Neuron (in vitro differentiated cells): ENCODE measurements at regions not wholly inside any gene's neighbourhood (a gene's known extent, or its start where the extent isn't known, plus 50 kb on each side); places are given as distances from the start of the nearest gene placed in this dataset.

Source experiments
- H2AFZ ChIP-seq: one replicate; pipeline ENCODE4 v1.6.1; 2013; ENCODE audit warnings: low read depth, mild to moderate bottlenecking, inconsistent platforms, low read length, moderate library complexity
- H3K27me3 ChIP-seq: one replicate; pipeline ENCODE4 v1.6.1; 2013; ENCODE audit warnings: low read length; ENCODE audit not compliant: insufficient read depth
- H3K36me3 ChIP-seq: one replicate; pipeline ENCODE4 v1.6.1; 2013; ENCODE audit warnings: low read length; ENCODE audit not compliant: insufficient read depth
- H3K4me1 ChIP-seq: one replicate; pipeline ENCODE4 v1.6.1; 2013; ENCODE audit warnings: low read length; ENCODE audit not compliant: insufficient read depth
- H3K4me3 ChIP-seq: 2 replicates; pipeline ENCODE4 v1.5.1; 2013; ENCODE audit warnings: mild to moderate bottlenecking, low read length, moderate library complexity
- H3K9me3 ChIP-seq: one replicate; pipeline ENCODE4 v1.6.1; 2013; ENCODE audit warnings: low read length

DNA sequence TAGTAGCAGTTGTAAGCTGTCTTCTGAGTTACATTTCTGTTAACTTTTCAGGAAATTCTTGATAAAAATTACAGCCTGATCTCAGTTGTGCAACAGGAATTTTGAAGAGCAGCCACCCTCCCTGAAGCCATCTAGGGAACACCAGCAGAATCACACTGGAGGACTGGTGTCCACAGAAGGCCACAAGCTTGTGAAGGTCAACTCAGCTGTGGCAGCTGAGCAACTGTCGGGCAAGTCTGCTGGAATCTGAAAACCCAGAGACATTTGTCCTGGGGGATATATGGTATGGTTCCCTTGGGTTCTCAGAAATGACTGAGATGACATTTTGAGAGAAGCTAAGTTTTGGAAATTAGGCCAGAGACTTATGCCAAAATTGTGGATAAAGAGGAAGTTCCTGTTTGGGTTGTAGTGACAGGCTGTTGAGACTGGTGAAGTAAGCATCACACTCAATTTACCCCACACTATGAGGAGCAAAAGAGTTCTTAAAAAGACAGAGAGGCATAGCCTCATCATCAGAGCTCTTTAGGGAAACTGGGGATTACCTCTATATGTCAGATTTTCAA, 78.1 kb upstream of the TNIP3 start:
- Histone ChIP-seq H3K27me3 (no peaks in the 10 kb centered on the region), H2AFZ (no peak overlapping the region), H3K4me1 (no peaks in the 10 kb centered on the region), H3K9me3 (no peaks in the 10 kb centered on the region), H3K36me3 (no peaks in the 10 kb centered on the region), H3K4me3 (no peak overlapping the region)

DNA sequence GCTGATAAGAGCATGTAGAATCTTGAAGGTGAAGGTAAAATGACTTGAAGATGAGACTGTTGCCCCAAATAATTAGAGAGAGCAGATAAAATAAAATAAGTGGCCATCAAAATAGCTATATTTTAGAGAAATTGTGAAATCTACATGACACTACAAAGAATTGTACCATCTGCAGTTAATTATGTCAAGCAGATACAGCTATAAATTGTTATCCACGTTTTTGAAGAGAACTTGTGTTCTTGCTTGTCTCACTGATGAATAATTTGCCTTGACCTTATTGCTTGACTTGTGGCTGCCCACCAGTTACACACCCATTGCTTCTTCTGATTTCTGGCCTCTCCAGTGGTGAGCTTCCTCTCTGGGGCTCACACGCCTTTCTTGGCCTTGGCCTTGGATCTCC, 75.8 kb upstream of the TNIP3 start:
- no peaks in the 10 kb centered on the region for H3K4me1 ChIP-seq
- no peak overlapping the region for H3K4me3 ChIP-seq
- no peaks in the 10 kb centered on the region for H3K9me3 ChIP-seq
- H3K27me3 ChIP-seq: no peaks in the 10 kb centered on the region
- no peak overlapping the region for H2AFZ ChIP-seq
- H3K36me3 ChIP-seq: no peaks in the 10 kb centered on the region

DNA sequence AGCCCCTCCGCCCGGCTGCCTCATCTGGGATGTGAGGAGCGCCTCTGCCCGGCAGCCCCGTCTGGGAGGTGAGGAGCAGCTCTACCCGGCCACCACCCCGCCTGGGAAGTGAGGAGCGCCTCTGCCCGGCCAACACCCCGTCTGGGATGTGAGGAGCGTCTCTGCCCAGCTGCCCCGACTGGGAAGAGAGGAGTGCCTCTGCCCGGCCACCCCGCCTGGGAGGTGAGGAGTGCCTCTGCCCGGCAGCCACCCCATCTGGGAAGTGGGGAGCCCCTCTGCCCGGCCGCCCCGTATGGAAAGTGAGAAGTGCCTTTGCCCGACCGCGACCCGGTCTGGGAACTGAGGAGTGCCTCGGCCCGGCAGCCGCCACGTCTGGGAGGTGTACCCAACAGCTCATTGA, 74.3 kb upstream of the TNIP3 start:
- Histone ChIP-seq H3K27me3 (no peaks in the 10 kb centered on the region), H3K4me1 (no peaks in the 10 kb centered on the region), H3K4me3 (no peak overlapping the region)

DNA sequence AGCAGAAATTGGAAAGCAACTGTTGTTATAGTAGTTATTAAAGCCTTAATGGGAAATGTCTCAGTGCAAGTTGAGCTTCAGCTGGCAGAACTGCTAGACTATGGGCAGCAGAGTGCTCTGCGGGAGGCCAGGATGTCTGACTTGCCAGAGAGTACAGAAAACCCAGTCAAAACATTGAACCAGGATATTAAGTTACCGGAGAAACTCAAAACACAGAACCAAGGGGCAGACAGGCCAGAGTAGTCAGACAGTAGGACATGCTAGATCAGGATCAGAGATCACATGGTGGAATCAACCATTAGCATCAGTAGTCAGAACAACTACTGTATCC, 72.9 kb upstream of the TNIP3 start:
- H3K4me3 ChIP-seq: no peak overlapping the region
- no peaks in the 10 kb centered on the region for H3K27me3 ChIP-seq
- no peak overlapping the region for H2AFZ ChIP-seq
- H3K9me3 ChIP-seq: no peaks in the 10 kb centered on the region
- H3K36me3 ChIP-seq: no peaks in the 10 kb centered on the region
- no peaks in the 10 kb centered on the region for H3K4me1 ChIP-seq

More for the DNA sequence above, 74.3 kb upstream of the TNIP3 start:
- Histone ChIP-seq H3K9me3 (no peaks in the 10 kb centered on the region), H3K36me3 (no peaks in the 10 kb centered on the region), H2AFZ (no peak overlapping the region)

DNA sequence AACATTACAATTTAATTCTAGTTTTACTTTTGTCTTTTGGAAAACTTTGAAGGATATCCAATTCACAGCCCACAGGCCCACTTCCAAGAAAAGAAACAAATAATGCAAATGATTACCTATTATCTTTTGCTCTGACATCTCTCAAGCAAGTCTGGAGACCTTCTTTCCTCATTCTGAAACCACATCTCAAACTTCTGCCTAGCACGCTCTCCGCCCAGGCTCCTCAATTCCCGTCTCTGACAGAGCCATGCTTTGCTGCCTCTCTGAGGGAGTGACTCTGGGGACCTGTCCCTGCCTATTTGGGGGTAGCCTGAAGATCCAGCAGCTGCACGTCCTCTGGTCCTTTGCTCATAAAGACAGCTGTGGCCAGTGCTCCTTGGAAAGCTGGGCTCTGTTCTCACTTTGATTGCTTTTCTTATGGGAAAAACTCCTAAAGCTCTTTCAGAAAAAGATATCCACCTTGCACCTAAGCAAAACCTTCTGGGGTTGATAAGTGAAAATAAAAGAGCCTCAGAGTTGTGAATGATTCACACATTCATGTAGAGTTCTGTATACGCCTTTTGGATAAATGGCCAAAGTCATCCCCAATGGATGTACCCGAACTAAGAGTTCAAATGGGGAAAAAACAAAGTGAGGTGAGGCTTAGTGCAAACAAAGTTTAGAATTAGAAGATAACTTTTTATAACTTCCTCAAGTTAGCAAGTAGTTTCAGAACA, 72.4 kb upstream of the TNIP3 start:
- H2AFZ ChIP-seq: no peak overlapping the region
- H3K36me3 ChIP-seq: no peaks in the 10 kb centered on the region
- no peaks in the 10 kb centered on the region for H3K27me3 ChIP-seq
- no peaks in the 10 kb centered on the region for H3K9me3 ChIP-seq
- no peak overlapping the region for H3K4me3 ChIP-seq
- H3K4me1 ChIP-seq: no peaks in the 10 kb centered on the region

DNA sequence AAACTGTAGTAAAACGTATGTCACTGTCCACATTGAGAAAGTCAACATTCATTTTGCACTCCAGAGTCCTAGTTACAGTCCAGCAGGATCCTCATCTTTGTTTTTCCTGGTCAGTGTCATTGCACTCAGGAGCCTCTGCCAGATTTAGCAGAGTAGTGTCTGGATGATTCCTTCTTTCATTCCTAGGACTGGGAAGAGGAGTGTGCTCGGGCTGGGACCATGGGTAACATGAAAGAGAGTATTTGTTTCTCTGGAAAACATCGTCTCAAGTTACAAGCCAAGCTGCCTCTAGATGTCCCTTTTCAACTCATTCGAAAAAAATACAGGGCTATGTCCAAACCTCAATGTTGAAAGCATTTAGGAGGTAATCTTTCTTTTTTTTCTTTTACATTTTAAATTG, 69.9 kb upstream of the TNIP3 start:
- Histone ChIP-seq H3K9me3 (no peaks in the 10 kb centered on the region), H3K4me1 (no peaks in the 10 kb centered on the region)

DNA sequence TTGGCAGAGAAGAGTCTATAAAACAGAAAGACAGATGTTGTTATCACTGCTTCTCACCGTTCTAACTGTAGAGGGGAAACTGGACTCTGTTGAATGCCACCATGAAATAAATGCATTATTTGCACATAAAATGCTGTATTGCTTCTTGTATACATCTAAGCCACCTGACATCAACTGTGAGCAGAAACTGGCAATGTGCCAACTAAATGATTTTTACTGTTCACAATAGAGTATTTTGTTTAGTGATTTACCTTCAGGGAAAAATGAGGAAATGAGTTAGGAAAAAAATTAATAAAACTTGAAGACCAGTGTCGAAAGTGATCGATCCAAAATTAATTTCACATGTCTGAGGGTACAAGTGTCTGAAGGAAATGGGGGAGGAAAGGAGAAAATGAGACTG, 65.9 kb upstream of the TNIP3 start:
- Histone ChIP-seq H2AFZ (no peak overlapping the region), H3K4me3 (no peak overlapping the region), H3K36me3 (no peaks in the 10 kb centered on the region), H3K9me3 (no peaks in the 10 kb centered on the region), H3K27me3 (no peaks in the 10 kb centered on the region), H3K4me1 (peaks cover 8% of the 10 kb centered on the region)

More for the DNA sequence above, 69.9 kb upstream of the TNIP3 start:
- no peak overlapping the region for H3K4me3 ChIP-seq
- H3K36me3 ChIP-seq: no peaks in the 10 kb centered on the region
- no peaks in the 10 kb centered on the region for H3K27me3 ChIP-seq
- no peak overlapping the region for H2AFZ ChIP-seq

DNA sequence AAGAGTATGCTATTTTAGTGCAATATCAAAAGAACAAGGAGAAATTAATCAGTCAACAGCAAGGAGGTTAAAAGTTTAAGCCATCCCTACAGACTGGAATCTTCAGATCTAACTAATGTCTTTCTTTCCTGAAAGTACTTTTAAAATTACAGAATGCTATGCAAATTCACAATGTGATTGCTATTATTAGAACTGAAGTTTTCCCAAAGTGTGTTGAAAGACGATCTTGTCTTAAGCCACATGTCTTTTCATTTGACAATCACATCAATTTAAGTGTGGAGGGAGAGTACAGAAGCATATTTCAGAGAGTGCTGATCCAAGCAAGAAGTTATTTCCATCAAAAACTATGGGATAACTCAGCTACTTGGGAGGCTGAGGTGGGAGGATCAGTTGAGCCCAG, 64.7 kb upstream of the TNIP3 start:
- Histone ChIP-seq H3K4me1 (peaks cover 8% of the 10 kb centered on the region), H3K27me3 (no peaks in the 10 kb centered on the region), H3K4me3 (no peak overlapping the region), H3K36me3 (no peaks in the 10 kb centered on the region), H2AFZ (no peak overlapping the region), H3K9me3 (no peaks in the 10 kb centered on the region)

DNA sequence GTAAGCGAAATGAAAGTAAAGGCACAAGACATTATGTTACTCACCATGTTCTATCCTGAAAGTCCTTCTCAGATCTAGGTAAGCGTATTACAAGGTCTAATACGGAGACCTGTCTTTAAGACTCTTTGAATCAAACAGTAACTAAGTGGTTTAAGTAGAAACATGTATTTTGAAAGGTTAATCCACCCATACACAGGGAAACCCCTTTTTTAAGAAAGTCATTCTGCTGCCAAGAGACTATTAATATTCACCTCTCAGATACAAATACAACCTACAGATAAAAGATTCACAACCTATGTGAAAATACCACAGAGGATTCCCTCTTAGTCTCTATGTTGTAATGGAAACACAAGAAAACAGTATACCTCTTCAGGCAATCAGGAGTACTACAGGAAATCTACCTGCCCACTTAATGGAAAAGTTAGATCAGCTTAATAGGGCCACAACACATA, 63.2 kb upstream of the TNIP3 start:
- Histone ChIP-seq H3K36me3 (no peaks in the 10 kb centered on the region), H3K4me3 (no peak overlapping the region), H3K27me3 (no peaks in the 10 kb centered on the region), H2AFZ (no peak overlapping the region), H3K4me1 (peaks cover 8% of the 10 kb centered on the region), H3K9me3 (no peaks in the 10 kb centered on the region)

DNA sequence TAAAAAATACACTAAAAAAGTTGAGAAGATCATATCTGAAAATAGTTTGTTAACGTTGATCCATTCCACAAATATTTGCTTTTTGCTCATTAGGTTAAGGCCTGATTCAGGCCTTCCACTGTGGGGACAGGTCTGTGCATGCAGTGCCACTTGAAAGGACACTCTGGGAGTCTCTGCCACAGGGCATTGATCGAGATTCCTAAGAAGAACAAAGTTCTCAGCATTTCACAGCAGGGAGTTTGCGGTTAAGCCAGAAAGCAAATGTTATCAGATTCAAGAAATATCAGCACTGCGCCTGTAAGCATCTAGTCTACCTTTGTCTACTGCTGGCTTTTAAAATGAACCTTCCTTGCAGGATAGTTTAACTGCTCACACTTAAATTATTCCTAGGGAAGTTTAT, 62.2 kb upstream of the TNIP3 start:
- Histone ChIP-seq H3K27me3 (no peaks in the 10 kb centered on the region), H3K9me3 (no peaks in the 10 kb centered on the region), H2AFZ (peak overlapping the region; percentile 5), H3K4me3 (no peak overlapping the region), H3K36me3 (no peaks in the 10 kb centered on the region), H3K4me1 (peaks cover 8% of the 10 kb centered on the region)

DNA sequence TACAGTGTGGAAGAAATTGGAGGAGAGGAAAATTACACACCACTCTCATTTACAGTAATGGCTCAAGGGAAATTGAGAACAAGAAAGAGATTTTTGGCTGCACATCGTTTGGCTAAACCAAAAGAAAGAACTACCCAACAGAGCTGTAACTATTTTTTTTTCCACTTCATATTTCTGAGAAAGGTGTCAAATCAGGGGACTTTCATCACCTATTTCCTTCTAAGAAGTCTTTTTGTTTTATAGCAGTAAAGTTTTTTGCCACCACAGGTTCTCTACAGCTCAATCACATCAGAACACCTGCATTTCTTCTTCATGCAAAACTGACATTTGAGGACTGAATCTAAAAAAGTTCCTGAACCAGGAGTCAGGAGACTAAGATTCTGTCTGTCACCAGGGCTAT, 57.5 kb upstream of the TNIP3 start:
- Histone ChIP-seq H2AFZ (no peak overlapping the region), H3K4me1 (peaks cover 8% of the 10 kb centered on the region)

DNA sequence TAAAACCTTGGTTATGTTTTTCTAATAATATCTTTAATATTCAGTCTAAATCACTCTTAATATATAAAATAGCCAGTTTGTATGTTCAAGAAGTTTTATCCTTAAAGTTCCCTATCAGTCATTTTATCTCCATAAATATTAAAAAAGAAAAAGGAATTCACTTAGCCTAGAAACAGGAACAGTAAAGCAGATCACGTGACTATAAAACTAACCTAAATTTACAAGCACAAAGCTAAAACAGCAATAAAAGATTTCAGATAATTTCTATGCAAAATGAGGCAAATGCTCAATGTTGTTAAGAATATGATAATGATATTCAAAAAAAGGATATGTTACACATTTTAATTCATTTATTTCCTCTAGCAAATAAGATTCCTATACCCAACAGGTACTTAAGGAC, 57.1 kb upstream of the TNIP3 start:
- H2AFZ ChIP-seq: no peak overlapping the region
- H3K36me3 ChIP-seq: no peaks in the 10 kb centered on the region
- H3K27me3 ChIP-seq: no peaks in the 10 kb centered on the region
- no peaks in the 10 kb centered on the region for H3K9me3 ChIP-seq
- peaks cover 5% of the 10 kb centered on the region for H3K4me1 ChIP-seq
- no peak overlapping the region for H3K4me3 ChIP-seq

More for the DNA sequence above, 57.5 kb upstream of the TNIP3 start:
- H3K27me3 ChIP-seq: no peaks in the 10 kb centered on the region
- H3K36me3 ChIP-seq: no peaks in the 10 kb centered on the region
- H3K4me3 ChIP-seq: no peak overlapping the region
- no peaks in the 10 kb centered on the region for H3K9me3 ChIP-seq

DNA sequence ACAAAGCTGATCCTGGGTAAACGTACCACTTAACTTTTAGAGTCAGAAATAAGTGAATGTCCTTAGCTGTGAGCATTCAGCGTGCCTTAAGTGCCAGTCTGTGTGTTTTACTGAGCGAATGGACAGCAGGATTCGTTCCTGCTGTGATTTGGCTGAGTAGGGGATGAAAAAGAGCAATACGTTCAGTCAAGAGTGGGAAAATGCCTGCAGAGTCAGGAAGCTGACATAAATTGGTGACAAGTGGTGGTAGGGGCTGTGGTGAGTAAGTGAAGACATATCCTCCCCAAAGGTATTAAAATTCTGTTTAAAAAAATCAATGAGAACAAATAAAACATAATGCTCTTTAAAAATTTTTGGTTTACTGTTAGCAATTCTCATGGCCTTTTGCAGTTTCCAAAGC, 56.6 kb upstream of the TNIP3 start:
- Histone ChIP-seq H3K27me3 (no peaks in the 10 kb centered on the region), H3K4me3 (no peak overlapping the region), H2AFZ (no peak overlapping the region), H3K36me3 (no peaks in the 10 kb centered on the region), H3K9me3 (no peaks in the 10 kb centered on the region), H3K4me1 (peaks cover 2% of the 10 kb centered on the region)

DNA sequence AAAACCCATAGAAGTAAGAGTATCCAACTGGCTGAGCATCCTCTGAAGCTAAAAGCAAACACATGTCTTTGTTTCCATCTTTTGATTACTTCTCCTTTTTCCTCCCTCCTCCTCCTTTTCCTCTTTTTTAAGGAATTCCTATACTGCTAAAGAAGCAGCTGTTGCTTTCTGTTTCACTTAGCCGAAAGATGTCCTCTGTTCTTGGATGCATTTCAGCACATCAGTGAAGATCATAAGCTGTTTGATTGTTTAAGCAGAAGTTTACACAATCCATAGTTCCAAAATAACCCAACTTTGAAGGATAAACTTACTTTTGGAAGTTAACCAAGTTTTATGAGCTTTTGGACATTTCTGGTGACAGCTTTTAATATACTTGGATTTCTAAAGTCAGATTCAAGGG, 55.1 kb upstream of the TNIP3 start:
- Histone ChIP-seq H3K4me1 (no peaks in the 10 kb centered on the region), H2AFZ (no peak overlapping the region), H3K9me3 (no peaks in the 10 kb centered on the region), H3K27me3 (no peaks in the 10 kb centered on the region), H3K4me3 (no peak overlapping the region), H3K36me3 (no peaks in the 10 kb centered on the region)
